ENCODE measurements at regions not wholly inside any gene's neighbourhood (a gene's known extent, or its start where the extent isn't known, plus 50 kb on each side); places are given as distances from the start of the nearest gene placed in this dataset.

DNA sequence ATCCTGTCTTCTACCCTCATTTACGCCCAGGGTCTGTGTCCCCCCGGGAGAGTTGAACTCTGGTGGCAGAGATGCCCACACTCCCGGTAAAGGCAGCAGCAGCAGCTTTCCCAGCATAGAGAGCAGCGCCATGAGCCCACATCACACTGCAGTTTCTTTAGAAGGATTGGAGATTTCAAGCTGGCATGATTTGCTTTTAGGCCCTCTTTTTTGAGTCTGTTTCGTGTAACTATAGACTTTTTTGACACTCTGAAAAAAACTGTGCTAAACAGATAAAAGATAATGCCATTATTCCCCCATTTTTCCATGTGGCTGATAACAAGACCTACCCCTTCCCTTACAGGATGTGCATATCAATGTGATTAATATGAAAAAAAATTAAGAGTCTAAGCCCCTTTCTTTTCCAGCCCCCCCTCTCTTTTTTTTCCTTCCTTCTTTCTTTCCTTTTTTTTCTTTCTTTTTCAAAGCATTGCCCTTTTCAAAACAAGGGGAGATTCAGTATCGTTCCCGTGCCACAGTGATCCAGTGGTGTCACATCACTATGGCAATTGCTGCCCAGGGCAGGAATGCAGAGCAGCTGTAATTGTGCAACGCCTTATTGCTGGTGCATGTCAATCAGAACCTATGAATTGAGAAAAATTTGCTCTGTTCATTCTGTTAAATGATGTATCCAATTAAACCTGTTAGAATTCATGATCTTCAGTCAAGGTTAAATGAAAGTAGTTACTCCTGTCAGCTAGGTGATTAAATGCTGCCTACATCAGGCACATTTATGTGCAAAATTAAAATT lies 104.5 kb downstream of the CDCA7 start:
- Histone ChIP-seq H3K36me3 (ENCODE audit: control insufficient read depth, insufficient read depth, low read length) (no peaks in the 10 kb centered on the region), H3K4me3 (ENCODE audit: low read depth, low read length) (no peak overlapping the region), H3K27me3 (ENCODE audit: control insufficient read depth, insufficient read depth, low read length) (no peaks in the 10 kb centered on the region)
- TF ChIP-seq, protein P1, sequence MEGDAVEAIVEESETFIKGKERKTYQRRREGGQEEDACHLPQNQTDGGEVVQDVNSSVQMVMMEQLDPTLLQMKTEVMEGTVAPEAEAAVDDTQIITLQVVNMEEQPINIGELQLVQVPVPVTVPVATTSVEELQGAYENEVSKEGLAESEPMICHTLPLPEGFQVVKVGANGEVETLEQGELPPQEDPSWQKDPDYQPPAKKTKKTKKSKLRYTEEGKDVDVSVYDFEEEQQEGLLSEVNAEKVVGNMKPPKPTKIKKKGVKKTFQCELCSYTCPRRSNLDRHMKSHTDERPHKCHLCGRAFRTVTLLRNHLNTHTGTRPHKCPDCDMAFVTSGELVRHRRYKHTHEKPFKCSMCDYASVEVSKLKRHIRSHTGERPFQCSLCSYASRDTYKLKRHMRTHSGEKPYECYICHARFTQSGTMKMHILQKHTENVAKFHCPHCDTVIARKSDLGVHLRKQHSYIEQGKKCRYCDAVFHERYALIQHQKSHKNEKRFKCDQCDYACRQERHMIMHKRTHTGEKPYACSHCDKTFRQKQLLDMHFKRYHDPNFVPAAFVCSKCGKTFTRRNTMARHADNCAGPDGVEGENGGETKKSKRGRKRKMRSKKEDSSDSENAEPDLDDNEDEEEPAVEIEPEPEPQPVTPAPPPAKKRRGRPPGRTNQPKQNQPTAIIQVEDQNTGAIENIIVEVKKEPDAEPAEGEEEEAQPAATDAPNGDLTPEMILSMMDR (IDR thresholded peaks at IDR 0.05; ENCODE audit: insufficient read depth, low read length, severe bottlenecking), result no peak
- DNase-seq (ENCODE audit: low read depth) (peak; percentile 15), FAIRE-seq (no peak)

DNA sequence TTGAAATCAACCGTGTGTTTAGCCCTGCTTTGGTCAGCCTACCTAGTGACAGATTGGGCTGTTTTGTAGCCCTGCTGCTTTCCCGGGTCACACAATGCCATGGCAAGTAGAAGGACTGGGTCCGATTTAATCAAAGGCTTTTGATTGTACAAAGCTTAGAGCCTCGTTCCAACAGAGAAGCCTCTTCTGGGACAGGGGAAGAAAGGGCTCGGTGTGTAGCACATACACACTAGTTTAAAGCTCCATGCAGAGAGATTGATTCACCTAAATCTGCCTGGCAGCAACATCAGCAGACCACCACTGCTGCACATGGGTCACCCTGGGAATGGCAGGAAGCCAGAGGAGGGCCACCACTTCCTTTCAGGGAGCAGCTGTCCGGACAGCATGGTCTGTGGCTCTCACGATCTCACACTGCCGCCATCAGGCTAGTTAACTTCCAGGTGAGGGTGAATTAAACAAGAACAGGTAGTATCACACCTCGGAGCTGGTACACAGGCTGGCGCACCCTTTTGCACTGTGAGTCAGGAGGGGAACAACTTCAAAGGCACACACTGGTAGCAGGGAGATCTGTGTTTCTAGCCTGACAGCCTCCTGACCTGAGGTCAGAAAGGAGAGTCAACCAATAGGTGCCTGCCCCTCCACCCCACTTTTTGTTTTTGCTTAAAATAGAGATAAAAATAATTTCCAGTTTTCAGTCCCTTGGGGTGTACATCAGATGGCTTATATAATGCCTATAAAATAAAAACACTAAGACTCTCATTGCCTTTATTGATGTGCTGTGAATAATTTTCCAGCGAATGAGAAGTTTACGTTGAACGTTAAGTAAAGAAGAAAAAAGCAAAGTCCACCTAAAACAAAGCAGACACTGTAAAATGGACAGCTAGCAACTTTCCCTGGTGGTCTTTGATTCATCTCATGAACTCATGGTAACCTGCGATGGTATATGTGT lies 108.5 kb downstream of the CDCA7 start:
- Histone ChIP-seq H3K4me3 (ENCODE audit: low read depth, low read length) (no peak overlapping the region), H3K27me3 (ENCODE audit: control insufficient read depth, insufficient read depth, low read length) (no peaks in the 10 kb centered on the region), H3K36me3 (ENCODE audit: control insufficient read depth, insufficient read depth, low read length) (no peaks in the 10 kb centered on the region)
- FAIRE-seq (no peak), DNase-seq (ENCODE audit: low read depth) (no peak)
- TF ChIP-seq, protein P1 (IDR thresholded peaks at IDR 0.05; ENCODE audit: insufficient read depth, low read length, severe bottlenecking), result no peak

DNA sequence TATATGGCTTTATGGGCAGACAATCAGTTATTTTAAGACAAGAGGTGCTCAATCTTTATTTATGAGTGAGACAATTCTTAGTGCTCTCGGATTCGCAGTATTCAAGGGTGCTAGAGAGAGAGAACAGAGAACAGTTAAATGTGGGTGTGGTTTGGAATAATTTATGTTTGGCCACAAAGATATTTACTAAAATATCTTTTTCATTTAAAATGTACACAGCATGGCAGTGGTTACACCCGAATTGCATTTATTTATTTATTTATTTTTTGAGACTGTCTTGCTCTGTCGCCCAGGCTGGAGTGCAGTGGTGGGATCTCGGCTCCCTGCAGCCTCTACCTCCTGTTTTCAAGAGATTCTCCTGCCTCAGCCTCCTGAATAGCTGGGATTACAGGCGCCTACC lies 109.2 kb downstream of the CDCA7 start:
- Histone ChIP-seq H3K4me3 (ENCODE audit: low read depth, low read length) (no peak overlapping the region), H3K36me3 (ENCODE audit: control insufficient read depth, insufficient read depth, low read length) (no peaks in the 10 kb centered on the region), H3K27me3 (ENCODE audit: control insufficient read depth, insufficient read depth, low read length) (no peaks in the 10 kb centered on the region)
- TF ChIP-seq, protein P1 (IDR thresholded peaks at IDR 0.05; ENCODE audit: insufficient read depth, low read length, severe bottlenecking), result no peak
- FAIRE-seq (no peak), DNase-seq (ENCODE audit: low read depth) (no peak)

DNA sequence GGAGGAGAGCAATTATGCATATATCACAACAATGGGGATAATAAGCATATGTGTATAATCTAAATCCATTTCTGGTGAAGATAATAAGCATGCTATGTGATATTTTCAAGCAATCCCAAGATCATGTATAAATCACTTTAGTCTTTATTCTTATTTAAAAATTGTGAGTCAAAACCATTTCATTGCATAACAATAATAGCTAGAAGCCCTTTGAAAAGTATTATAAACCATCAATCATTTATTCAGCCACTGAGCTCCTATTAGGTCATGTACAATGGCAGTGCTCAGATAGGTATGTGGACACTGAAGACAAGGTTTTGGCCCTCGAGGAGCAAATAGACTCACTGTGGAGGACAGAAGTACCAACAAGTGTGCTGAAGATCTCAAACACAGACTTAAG lies 113.1 kb downstream of the CDCA7 start:
- Histone ChIP-seq H3K36me3 (ENCODE audit: control insufficient read depth, insufficient read depth, low read length) (no peaks in the 10 kb centered on the region), H3K4me3 (ENCODE audit: low read depth, low read length) (no peak overlapping the region), H3K27me3 (ENCODE audit: control insufficient read depth, insufficient read depth, low read length) (no peaks in the 10 kb centered on the region)
- TF ChIP-seq, protein P1 (IDR thresholded peaks at IDR 0.05; ENCODE audit: insufficient read depth, low read length, severe bottlenecking), result no peak
- DNase-seq (ENCODE audit: low read depth), result no peak
- no peak for FAIRE-seq

DNA sequence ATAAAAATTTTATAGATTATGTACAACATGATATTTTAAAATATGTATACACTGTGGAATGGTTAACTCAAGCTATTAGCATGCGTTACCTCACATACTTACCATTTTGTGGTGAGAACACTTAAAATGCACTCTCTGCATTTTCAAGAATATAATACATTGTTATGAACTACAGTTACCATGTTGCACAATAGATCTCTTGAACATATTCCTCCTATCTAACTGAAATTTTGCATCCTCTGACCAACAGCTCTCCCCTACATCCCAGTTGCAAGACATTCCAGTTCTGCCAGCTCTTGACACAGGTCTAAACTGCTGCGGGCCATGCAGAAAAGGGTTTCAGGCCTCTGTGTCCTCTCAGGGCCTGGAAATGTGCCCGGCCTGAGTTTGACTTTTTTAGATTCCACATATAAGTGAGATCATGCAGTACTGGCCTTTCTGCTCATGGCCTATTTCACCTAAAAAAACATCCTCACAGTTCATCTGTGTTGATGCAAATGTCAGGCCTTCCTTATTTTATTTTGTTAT lies 113.7 kb downstream of the CDCA7 start:
- DNase-seq (ENCODE audit: low read depth) (no peak), FAIRE-seq (peak; percentile 43)
- H3K27me3 ChIP-seq (ENCODE audit: control insufficient read depth, insufficient read depth, low read length), result no peaks in the 10 kb centered on the region
- TF ChIP-seq, protein P1 (IDR thresholded peaks at IDR 0.05; ENCODE audit: insufficient read depth, low read length, severe bottlenecking), result no peak
- no peak overlapping the region for H3K4me3 ChIP-seq (ENCODE audit: low read depth, low read length)
- H3K36me3 ChIP-seq (ENCODE audit: control insufficient read depth, insufficient read depth, low read length), result no peaks in the 10 kb centered on the region

Measured in bronchial epithelial cell (primary cell).